ENCODE measurements at regions not wholly inside any gene's neighbourhood (a gene's known extent, or its start where the extent isn't known, plus 50 kb on each side); places are given as distances from the start of the nearest gene placed in this dataset.
A peak's percentile ranks its signal among the peaks of the same experiment; 100 is the strongest.

DNA sequence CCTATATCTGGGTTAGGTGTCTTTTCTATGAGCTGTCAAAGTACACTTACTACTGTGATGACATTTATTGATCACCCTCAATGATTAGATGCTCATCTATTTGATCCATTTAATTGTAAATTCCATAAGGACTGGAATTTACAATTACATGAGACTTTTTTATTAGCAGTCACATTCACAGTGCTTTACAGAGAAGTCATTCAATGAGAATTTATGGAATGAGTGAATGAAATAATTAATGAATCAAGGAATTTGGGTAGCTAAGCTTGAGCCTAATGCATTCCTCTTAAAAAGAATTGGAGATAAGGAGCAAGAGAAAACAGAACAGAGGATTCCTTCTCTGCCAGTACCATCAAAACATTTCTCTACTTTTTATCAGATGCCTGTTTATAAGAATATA is 1437.5 kb upstream of the CDH8 start:
- Mint-ChIP-seq H3K4me1 (ENCODE audit: low read depth) (no peaks in the 10 kb centered on the region), H3K27me3 (ENCODE audit: insufficient read depth) (no peaks in the 10 kb centered on the region), H3K36me3 (ENCODE audit: low read depth) (no peaks in the 10 kb centered on the region), H3K9me3 (peaks cover 9% of the 10 kb centered on the region), H3K4me3 (no peak overlapping the region), H3K27ac (no peak overlapping the region)
- no peak for DNase-seq
- TF ChIP-seq, protein P1, sequence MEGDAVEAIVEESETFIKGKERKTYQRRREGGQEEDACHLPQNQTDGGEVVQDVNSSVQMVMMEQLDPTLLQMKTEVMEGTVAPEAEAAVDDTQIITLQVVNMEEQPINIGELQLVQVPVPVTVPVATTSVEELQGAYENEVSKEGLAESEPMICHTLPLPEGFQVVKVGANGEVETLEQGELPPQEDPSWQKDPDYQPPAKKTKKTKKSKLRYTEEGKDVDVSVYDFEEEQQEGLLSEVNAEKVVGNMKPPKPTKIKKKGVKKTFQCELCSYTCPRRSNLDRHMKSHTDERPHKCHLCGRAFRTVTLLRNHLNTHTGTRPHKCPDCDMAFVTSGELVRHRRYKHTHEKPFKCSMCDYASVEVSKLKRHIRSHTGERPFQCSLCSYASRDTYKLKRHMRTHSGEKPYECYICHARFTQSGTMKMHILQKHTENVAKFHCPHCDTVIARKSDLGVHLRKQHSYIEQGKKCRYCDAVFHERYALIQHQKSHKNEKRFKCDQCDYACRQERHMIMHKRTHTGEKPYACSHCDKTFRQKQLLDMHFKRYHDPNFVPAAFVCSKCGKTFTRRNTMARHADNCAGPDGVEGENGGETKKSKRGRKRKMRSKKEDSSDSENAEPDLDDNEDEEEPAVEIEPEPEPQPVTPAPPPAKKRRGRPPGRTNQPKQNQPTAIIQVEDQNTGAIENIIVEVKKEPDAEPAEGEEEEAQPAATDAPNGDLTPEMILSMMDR (IDR thresholded peaks at IDR 0.05), result no peak

DNA sequence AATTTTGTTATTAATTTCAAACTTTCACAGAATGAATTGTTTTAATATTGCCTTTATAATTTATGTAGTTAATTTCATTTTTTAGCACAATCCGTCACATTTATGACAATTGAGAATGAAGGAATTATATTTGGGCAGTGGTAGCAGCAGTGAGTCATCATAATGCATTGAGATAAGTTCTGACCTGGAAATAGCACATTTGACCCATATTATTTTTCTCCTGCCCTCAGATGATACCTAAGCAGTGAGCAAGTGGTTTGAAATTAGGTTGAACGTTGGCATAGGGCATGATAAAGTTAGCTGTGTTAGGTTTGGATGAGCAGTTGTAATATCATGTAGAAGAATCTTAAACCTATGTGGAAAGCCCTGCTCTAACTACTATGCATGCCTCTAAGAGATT is 1431.3 kb upstream of the CDH8 start:
- TF ChIP-seq, protein P1 (IDR thresholded peaks at IDR 0.05), result no peak
- no peaks in the 10 kb centered on the region for H3K27me3 Mint-ChIP-seq (ENCODE audit: insufficient read depth)
- no peaks in the 10 kb centered on the region for H3K36me3 Mint-ChIP-seq (ENCODE audit: low read depth)
- no peak for DNase-seq
- H3K4me3 Mint-ChIP-seq, result no peak overlapping the region
- H3K9me3 Mint-ChIP-seq, result peaks cover 18% of the 10 kb centered on the region
- H3K27ac Mint-ChIP-seq, result no peak overlapping the region
- no peaks in the 10 kb centered on the region for H3K4me1 Mint-ChIP-seq (ENCODE audit: low read depth)

DNA sequence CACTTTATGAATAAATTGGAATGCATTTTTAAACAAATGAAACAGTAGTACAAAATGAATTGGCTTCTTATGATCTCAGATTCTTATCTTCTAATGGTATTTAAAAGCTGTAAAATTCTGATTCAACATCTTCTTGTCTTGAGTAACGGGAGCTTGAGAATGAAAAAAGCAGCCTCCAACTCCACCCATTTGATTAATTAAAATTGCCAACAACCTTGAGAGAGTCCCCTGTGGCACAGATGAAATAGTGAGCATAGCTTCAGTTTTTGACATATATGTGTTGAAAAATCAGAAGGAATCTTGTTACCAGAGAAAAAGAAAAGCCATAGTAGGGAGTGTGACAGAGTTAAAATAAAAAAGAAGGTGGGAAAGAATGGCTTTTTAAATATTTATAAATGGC is 1426.1 kb upstream of the CDH8 start:
- TF ChIP-seq, protein P1 (IDR thresholded peaks at IDR 0.05), result no peak
- DNase-seq, result no peak
- Mint-ChIP-seq H3K4me1 (ENCODE audit: low read depth) (no peaks in the 10 kb centered on the region), H3K36me3 (ENCODE audit: low read depth) (no peaks in the 10 kb centered on the region), H3K4me3 (no peak overlapping the region), H3K9me3 (peaks cover 13% of the 10 kb centered on the region), H3K27me3 (ENCODE audit: insufficient read depth) (no peaks in the 10 kb centered on the region), H3K27ac (no peak overlapping the region)

DNA sequence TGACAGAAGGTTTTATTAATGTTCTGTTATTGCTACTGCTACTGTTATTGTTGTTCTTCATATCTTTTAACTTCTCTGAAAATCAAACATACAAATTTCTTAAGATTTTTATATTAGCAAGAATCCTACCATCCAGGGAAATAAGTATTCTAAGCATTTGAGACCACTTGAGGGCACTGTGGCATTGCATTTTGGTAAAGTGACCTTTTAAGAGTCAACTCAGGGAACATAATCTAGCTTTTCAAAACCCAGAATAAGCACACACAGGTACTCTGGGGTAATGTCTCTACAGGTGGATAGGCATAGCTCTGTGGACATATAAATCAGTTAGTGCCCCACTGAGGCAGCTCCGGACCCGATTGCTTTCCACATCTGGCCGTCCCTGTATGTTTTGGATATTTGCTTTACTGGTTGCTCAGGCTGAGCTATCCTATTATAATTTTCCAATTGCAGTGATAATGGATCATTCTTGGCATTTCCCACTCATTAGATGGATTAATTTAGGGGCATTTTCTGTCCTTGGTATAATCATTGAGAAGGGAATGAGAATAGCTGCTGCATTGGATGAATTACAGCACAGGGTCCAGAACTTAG is 1425.1 kb upstream of the CDH8 start:
- Mint-ChIP-seq H3K4me3 (no peak overlapping the region), H3K4me1 (ENCODE audit: low read depth) (no peaks in the 10 kb centered on the region), H3K36me3 (ENCODE audit: low read depth) (no peaks in the 10 kb centered on the region), H3K27me3 (ENCODE audit: insufficient read depth) (no peaks in the 10 kb centered on the region), H3K27ac (no peak overlapping the region), H3K9me3 (peaks cover 10% of the 10 kb centered on the region)
- TF ChIP-seq, protein P1 (IDR thresholded peaks at IDR 0.05), result peak; percentile 68
- peak; percentile 5 for DNase-seq

DNA sequence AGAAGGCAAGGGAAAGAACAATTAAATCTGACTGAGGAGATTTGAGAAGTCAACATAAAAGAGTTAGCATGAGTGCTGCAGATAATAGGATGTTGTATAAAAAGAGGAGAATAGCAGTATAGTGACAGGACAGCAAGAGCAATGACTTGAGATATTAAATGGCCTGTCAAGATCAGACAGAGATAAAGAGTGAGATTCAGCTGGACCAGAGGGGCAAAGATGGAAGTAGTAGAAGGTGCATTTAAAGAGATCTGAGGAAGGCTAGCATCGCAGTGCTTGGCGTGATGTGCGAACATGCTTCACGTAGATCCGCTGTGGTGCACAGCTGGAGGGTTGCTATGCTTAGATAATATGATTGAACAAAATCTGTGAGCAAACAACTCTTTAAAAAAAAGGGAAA is 1422.6 kb upstream of the CDH8 start:
- H3K9me3 Mint-ChIP-seq, result no peaks in the 10 kb centered on the region; the same call in 1 of the 2 replicates
- H3K27ac Mint-ChIP-seq, result no peak overlapping the region
- no peak for DNase-seq
- TF ChIP-seq, protein P1 (IDR thresholded peaks at IDR 0.05), result no peak
- no peaks in the 10 kb centered on the region for H3K27me3 Mint-ChIP-seq (ENCODE audit: insufficient read depth)
- no peak overlapping the region for H3K4me3 Mint-ChIP-seq
- H3K36me3 Mint-ChIP-seq (ENCODE audit: low read depth), result no peaks in the 10 kb centered on the region
- no peaks in the 10 kb centered on the region for H3K4me1 Mint-ChIP-seq (ENCODE audit: low read depth)

DNA sequence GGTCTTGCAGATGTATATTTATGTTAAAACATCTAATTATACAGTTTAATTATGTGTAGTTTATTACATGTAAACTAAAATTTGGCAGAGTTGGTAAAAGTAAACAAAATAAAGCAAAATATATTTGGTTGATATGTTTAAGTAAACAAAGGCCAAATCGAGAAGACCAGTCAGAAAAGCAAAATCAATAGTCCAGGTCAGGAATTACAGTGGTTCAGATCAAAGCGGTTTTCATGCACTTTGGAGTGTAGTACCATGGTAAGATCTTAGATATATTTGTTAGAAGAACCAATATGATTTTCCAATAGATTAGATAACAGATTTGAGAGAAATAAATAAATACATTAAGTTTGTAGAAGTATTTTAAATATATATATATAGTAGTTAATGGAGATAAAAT is 1421.6 kb upstream of the CDH8 start:
- Mint-ChIP-seq H3K36me3 (ENCODE audit: low read depth) (no peaks in the 10 kb centered on the region), H3K4me1 (ENCODE audit: low read depth) (no peaks in the 10 kb centered on the region), H3K9me3 (no peaks in the 10 kb centered on the region; the same call in 1 of the 2 replicates), H3K27me3 (ENCODE audit: insufficient read depth) (no peaks in the 10 kb centered on the region), H3K4me3 (no peak overlapping the region), H3K27ac (no peak overlapping the region)
- TF ChIP-seq, protein P1 (IDR thresholded peaks at IDR 0.05), result no peak
- DNase-seq, result no peak

All from HFFc6 (cell line).